Endothelial cell of umbilical vein (primary cell): ENCODE measurements at regions not wholly inside any gene's neighbourhood (a gene's known extent, or its start where the extent isn't known, plus 50 kb on each side); places are given as distances from the start of the nearest gene placed in this dataset.

Source experiments
- BruUV-seq: library from RNA; stranded (reverse); fragments of 400-500 nt; replicated peaks from 2 replicates; lab custom pipeline; 2021; lab: Mats Ljungman, UMichigan
- CTCF ChIA-PET: fragments of 300-600, 350-600 bp; sonication (Branson Sonifier 250); formaldehyde crosslinking; loops from one replicate; lab custom pipeline; 2021; ENCODE audit warnings: antibody characterized with exemption, inconsistent platforms; lab: Charles Lee
- POLR2A ChIA-PET: fragments of 300-600, 350-600 bp; sonication (Branson Sonifier 250); formaldehyde crosslinking; loops from one replicate; lab custom pipeline; 2021; ENCODE audit warnings: antibody characterized with exemption, inconsistent platforms; lab: Charles Lee
- DNase-seq: peaks from one replicate; pipeline ENCODE4 v3.0.0-alpha.2; 2011; ENCODE audit warnings: low read depth, low spot score
- FAIRE-seq: peaks from 2 replicates; lab custom pipeline; 2011; peaks lifted over from hg19 to GRCh38; lab: Jason Lieb, UNC
- H2AFZ ChIP-seq: 2 replicates; pipeline ENCODE4 v1.6.0; 2012; ENCODE audit warnings: low read depth, low read length, control low read depth, inconsistent platforms
- H3K27ac ChIP-seq: 2 replicates; pipeline ENCODE4 v1.5.1; 2011; ENCODE audit warnings: low read depth, mild to moderate bottlenecking, control low read depth, low read length, moderate library complexity; ENCODE audit not compliant: insufficient read depth
- H3K27me3 ChIP-seq, 2 experiments: 2 replicates each; pipeline versions ENCODE4 v1.6.0 to v1.6.1; 2011; ENCODE audit warnings: low read length in 2 of 2, mixed read lengths in 1 of 2; ENCODE audit not compliant: control insufficient read depth in 2 of 2, insufficient read depth in 2 of 2
- H3K36me3 ChIP-seq, 2 experiments: 2 replicates in 1 of 2; 3 replicates in 1 of 2; pipeline ENCODE4 v1.5.1; 2011; ENCODE audit warnings: low read length in 2 of 2, mild to moderate bottlenecking in 1 of 2, moderate library complexity in 1 of 2; ENCODE audit not compliant: control insufficient read depth in 2 of 2, insufficient read depth in 2 of 2; ENCODE audit errors: extremely low read depth in 1 of 2
- H3K4me1 ChIP-seq: 3 replicates; pipeline ENCODE4 v1.5.1; 2011; ENCODE audit warnings: mild to moderate bottlenecking, low read length; ENCODE audit not compliant: control insufficient read depth, insufficient read depth; ENCODE audit errors: extremely low read depth
- H3K4me2 ChIP-seq: 2 replicates; pipeline ENCODE4 v1.6.1; 2011; ENCODE audit warnings: low read length, control low read depth, mixed read lengths; ENCODE audit not compliant: insufficient read depth
- H3K4me3 ChIP-seq, 3 experiments: fragments of 200-600 bp in 1 of 3; sonication (generic), shearing (Covaris generic) in 1 of 3; replicated peaks in 1 of 3; 2 replicates each; pipeline ENCODE4 v1.5.1; 2011 to 2016; ENCODE audit warnings: control low read depth in 3 of 3, low read length in 3 of 3, mild to moderate bottlenecking in 2 of 3, inconsistent platforms in 1 of 3, low read depth in 1 of 3, moderate library complexity in 1 of 3; ENCODE audit not compliant: insufficient read depth in 1 of 3
- H3K79me2 ChIP-seq: 2 replicates; pipeline ENCODE4 v1.6.0; 2012; ENCODE audit warnings: low read length, inconsistent platforms; ENCODE audit not compliant: control insufficient read depth, insufficient read depth
- H3K9ac ChIP-seq: replicated peaks from 2 replicates; pipeline ENCODE3; 2011; ENCODE audit warnings: low read length, control low read depth; ENCODE audit not compliant: insufficient read depth; ENCODE audit errors: extremely low read depth
- H3K9me1 ChIP-seq: replicated peaks from 3 replicates; pipeline ENCODE4 v1.6.0; 2011; ENCODE audit warnings: mild to moderate bottlenecking, low read length; ENCODE audit not compliant: control insufficient read depth, insufficient read depth; ENCODE audit errors: extremely low read depth
- H3K9me3 ChIP-seq: replicated peaks from 2 replicates; pipeline ENCODE4 v1.5.1; 2012; ENCODE audit warnings: low read length, inconsistent platforms; ENCODE audit not compliant: control insufficient read depth, insufficient read depth
- H4K20me1 ChIP-seq: replicated peaks from 2 replicates; pipeline ENCODE3; 2011; ENCODE audit warnings: mild to moderate bottlenecking, low read length; ENCODE audit not compliant: control insufficient read depth, insufficient read depth; ENCODE audit errors: extremely low read depth
- EZH2 ChIP-seq: IDR thresholded peaks from 2 replicates; pipeline ENCODE4 v1.6.1; 2012; ENCODE audit warnings: borderline replicate concordance, low read depth, mild to moderate bottlenecking, moderate library complexity, low read length, inconsistent platforms; ENCODE audit not compliant: severe bottlenecking
- FOS ChIP-seq: IDR thresholded peaks from 2 replicates; pipeline ENCODE4 v1.6.1; 2011; ENCODE audit warnings: mild to moderate bottlenecking, low read length, moderate library complexity, borderline replicate concordance; ENCODE audit not compliant: insufficient read depth
- GATA2 ChIP-seq: IDR thresholded peaks from 2 replicates; pipeline ENCODE4 v1.7.0; 2011; ENCODE audit warnings: low read depth, mild to moderate bottlenecking, moderate library complexity, mixed read lengths, low read length; ENCODE audit not compliant: insufficient read length, insufficient read depth
- JUN ChIP-seq: IDR thresholded peaks from 2 replicates; pipeline ENCODE4 v1.6.1; 2011; ENCODE audit warnings: borderline replicate concordance, low read depth; ENCODE audit not compliant: insufficient read length, insufficient read depth
- MYC ChIP-seq: IDR thresholded peaks from one replicate; pipeline ENCODE4 v1.6.1; 2011; ENCODE audit warnings: mild to moderate bottlenecking, low read depth, low read length
- POLR2A ChIP-seq: IDR thresholded peaks from 2 replicates; pipeline ENCODE4 v1.6.1; 2012; ENCODE audit warnings: low read depth, mild to moderate bottlenecking, control low read depth, low read length
- POLR2AphosphoS5 ChIP-seq: IDR thresholded peaks from 2 replicates; pipeline ENCODE4 v1.6.1; 2012; ENCODE audit warnings: low read depth, mild to moderate bottlenecking, control low read depth, low read length, moderate library complexity; ENCODE audit not compliant: insufficient read depth
- dilution Hi-C: fragments of 300-500 bp; cut with MboI; formaldehyde crosslinking; loops from one replicate; pipeline ENCODE4 v1.15.0; 2019; ENCODE audit warnings: low sequenced_read_pairs; ENCODE audit not compliant: extremely low pct_ligation_motif_present
- intact Hi-C: fragments of 100-400 bp; cut with micrococcal nuclease; formaldehyde crosslinking; loops from one replicate; pipeline ENCODE4 v1.10.0; 2022
- TF ChIP-seq, protein P1 (sequence below), 2 donors: IDR thresholded peaks; 1 replicate in 1 of 2; 2 replicates in 1 of 2; pipeline ENCODE4 v1.5.1; 2011; ENCODE audit warnings: low read length in 2 of 2, mild to moderate bottlenecking in 2 of 2, moderate library complexity in 2 of 2, control low read depth in 1 of 2, inconsistent platforms in 1 of 2, low read depth in 1 of 2; ENCODE audit not compliant: insufficient read depth in 1 of 2; ENCODE audit errors: extremely low read depth in 1 of 2
- TF ChIP-seq, protein P2 (sequence below): IDR thresholded peaks from 2 replicates; pipeline ENCODE4 v1.6.1; 2011; ENCODE audit not compliant: insufficient read depth, insufficient read length

DNA sequence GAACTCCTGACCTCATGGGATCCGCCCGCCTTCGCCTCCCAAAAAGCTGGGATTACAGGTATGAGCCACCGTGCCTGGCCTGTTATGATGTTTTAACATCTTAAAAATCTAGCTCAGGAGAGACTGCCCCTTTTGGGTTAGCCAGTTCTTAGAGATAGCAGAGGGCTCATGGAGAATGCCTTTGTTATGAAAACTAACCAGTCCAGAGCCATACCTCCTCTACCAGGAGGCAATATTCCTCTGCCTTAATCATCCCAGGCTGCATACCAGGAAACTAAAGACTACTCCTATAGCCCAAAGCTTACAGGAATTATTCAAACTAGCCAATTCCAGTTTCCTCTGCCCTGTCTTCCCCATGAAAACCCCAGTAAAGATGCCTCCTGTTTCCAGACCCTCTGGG is 96.0 kb upstream of the MDM1 start:
- H3K79me2 ChIP-seq, result no peaks in the 10 kb centered on the region
- dilution Hi-C loops, result no loop called here
- no peak overlapping the region for H3K4me3 ChIP-seq
- no peak overlapping the region for H3K4me2 ChIP-seq
- FAIRE-seq (no peak), DNase-seq (no peak)
- H2AFZ ChIP-seq, result no peak overlapping the region
- H3K27ac ChIP-seq, result no peak overlapping the region
- CTCF ChIA-PET, result interaction anchor here (1.0 kb wide), 1 partner anchor 24 kb away, joined by 4 read pairs; no protein-coding TSS in a partner anchor
- intact Hi-C loops, result no loop called here
- BruUV-seq, result no TSS peak
- no peaks in the 10 kb centered on the region for H3K27me3 ChIP-seq
- no peak overlapping the region for H3K9ac ChIP-seq
- POLR2A ChIA-PET, result no interaction called here
- TF ChIP-seq POLR2A, result no peak
- no peak for TF ChIP-seq JUN
- TF ChIP-seq GATA2, result no peak
- TF ChIP-seq MYC, result no peak
- TF ChIP-seq, protein P1, sequence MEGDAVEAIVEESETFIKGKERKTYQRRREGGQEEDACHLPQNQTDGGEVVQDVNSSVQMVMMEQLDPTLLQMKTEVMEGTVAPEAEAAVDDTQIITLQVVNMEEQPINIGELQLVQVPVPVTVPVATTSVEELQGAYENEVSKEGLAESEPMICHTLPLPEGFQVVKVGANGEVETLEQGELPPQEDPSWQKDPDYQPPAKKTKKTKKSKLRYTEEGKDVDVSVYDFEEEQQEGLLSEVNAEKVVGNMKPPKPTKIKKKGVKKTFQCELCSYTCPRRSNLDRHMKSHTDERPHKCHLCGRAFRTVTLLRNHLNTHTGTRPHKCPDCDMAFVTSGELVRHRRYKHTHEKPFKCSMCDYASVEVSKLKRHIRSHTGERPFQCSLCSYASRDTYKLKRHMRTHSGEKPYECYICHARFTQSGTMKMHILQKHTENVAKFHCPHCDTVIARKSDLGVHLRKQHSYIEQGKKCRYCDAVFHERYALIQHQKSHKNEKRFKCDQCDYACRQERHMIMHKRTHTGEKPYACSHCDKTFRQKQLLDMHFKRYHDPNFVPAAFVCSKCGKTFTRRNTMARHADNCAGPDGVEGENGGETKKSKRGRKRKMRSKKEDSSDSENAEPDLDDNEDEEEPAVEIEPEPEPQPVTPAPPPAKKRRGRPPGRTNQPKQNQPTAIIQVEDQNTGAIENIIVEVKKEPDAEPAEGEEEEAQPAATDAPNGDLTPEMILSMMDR (IDR thresholded peaks at IDR 0.05; ENCODE audit: extremely low read depth in 1 of 2, insufficient read depth in 1 of 2, low read depth in 1 of 2, low read length in 2 of 2), result no peak
- no peak for TF ChIP-seq POLR2AphosphoS5
- no peak for TF ChIP-seq FOS
- TF ChIP-seq EZH2, result no peak
- TF ChIP-seq, protein P2, sequence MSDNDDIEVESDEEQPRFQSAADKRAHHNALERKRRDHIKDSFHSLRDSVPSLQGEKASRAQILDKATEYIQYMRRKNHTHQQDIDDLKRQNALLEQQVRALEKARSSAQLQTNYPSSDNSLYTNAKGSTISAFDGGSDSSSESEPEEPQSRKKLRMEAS, result no peak
- H3K9me1 ChIP-seq, result no peaks in the 10 kb centered on the region
- H3K9me3 ChIP-seq, result no peaks in the 10 kb centered on the region
- no peaks in the 10 kb centered on the region for H4K20me1 ChIP-seq
- H3K36me3 ChIP-seq, result no peaks in the 10 kb centered on the region
- H3K4me1 ChIP-seq, result no peaks in the 10 kb centered on the region
